ENCODE measurements at regions not wholly inside any gene's neighbourhood (a gene's known extent, or its start where the extent isn't known, plus 50 kb on each side); places are given as distances from the start of the nearest gene placed in this dataset.

DNA sequence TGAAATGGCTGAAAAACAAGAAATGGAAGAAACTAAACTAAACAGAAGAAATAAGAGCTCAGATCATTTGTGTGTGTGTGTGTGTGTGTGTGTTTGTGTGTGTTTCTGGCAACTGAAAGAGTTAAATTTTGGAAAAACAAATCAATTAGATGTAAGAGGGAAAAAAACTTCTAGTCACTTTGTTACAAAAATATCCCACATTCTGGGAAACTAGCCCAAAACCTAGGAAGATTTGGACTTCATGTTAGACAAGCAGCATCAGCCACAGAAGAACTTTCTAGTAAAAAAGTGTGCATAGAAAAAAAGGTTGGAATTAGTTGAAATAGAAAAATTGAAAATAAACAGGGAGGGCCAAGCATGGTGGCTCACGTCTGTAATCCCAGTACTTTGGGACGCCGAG is 111.6 kb upstream of the PRKG2 start:
- TF ChIP-seq RAD21 (IDR thresholded peaks at IDR 0.05; ENCODE audit: low read depth): no peak
- TF ChIP-seq TEAD4 (IDR thresholded peaks at IDR 0.05): no peak
- TF ChIP-seq EGR1 (IDR thresholded peaks at IDR 0.05): no peak
- no peak for TF ChIP-seq EP300 (IDR thresholded peaks at IDR 0.05; ENCODE audit: borderline replicate concordance)

DNA sequence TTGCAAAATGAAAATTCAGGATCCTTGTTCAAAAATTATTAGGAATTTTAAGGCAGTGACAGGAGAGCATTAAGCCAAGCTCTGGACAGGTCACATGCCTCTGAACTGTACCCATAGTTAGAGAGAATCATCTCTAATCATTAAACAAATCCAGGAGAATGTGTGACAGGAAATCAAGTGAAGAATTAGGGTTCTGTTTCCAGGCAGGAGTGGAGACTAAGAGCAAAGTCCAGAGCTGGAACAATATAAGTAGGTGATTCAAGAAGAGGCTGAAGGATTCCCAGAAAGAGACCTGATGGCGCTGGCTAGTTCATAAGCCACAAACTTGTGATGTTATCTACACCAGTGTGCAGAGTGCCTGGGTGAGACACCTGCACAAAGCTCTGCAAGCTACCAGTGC is 104.6 kb upstream of the PRKG2 start:
- TF ChIP-seq CEBPB (IDR thresholded peaks at IDR 0.05) (no peak), TAF1 (IDR thresholded peaks at IDR 0.05; ENCODE audit: low read depth) (no peak), YY1 (IDR thresholded peaks at IDR 0.05; ENCODE audit: low read depth) (no peak), NFIC (IDR thresholded peaks at IDR 0.05) (no peak), FOXM1 (IDR thresholded peaks at IDR 0.05; ENCODE audit: borderline replicate concordance, low read depth) (no peak), CREB1 (IDR thresholded peaks at IDR 0.05; ENCODE audit: low read depth) (no peak), USF1 (IDR thresholded peaks at IDR 0.05) (no peak)

- TF ChIP-seq FOXM1 (IDR thresholded peaks at IDR 0.05; ENCODE audit: borderline replicate concordance, low read depth) (no peak), TCF12 (IDR thresholded peaks at IDR 0.05; ENCODE audit: low read depth) (no peak), USF1 (IDR thresholded peaks at IDR 0.05) (no peak), TEAD4 (IDR thresholded peaks at IDR 0.05) (no peak), RAD21 (IDR thresholded peaks at IDR 0.05; ENCODE audit: low read depth) (no peak), EGR1 (IDR thresholded peaks at IDR 0.05) (no peak), TAF1 (IDR thresholded peaks at IDR 0.05; ENCODE audit: low read depth) (no peak), CEBPB (IDR thresholded peaks at IDR 0.05) (no peak), ZBTB7A (IDR thresholded peaks at IDR 0.05; ENCODE audit: low read depth) (no peak), MAX (IDR thresholded peaks at IDR 0.05) (no peak), REST (IDR thresholded peaks at IDR 0.05; ENCODE audit: low read depth) (no peak), EP300 (IDR thresholded peaks at IDR 0.05; ENCODE audit: borderline replicate concordance) (no peak), YY1 (IDR thresholded peaks at IDR 0.05; ENCODE audit: low read depth) (no peak), CREB1 (IDR thresholded peaks at IDR 0.05; ENCODE audit: low read depth) (no peak)
These were observed 100.0 kb upstream of the PRKG2 start for GRCh38 chr4:81314897-81315470.

DNA sequence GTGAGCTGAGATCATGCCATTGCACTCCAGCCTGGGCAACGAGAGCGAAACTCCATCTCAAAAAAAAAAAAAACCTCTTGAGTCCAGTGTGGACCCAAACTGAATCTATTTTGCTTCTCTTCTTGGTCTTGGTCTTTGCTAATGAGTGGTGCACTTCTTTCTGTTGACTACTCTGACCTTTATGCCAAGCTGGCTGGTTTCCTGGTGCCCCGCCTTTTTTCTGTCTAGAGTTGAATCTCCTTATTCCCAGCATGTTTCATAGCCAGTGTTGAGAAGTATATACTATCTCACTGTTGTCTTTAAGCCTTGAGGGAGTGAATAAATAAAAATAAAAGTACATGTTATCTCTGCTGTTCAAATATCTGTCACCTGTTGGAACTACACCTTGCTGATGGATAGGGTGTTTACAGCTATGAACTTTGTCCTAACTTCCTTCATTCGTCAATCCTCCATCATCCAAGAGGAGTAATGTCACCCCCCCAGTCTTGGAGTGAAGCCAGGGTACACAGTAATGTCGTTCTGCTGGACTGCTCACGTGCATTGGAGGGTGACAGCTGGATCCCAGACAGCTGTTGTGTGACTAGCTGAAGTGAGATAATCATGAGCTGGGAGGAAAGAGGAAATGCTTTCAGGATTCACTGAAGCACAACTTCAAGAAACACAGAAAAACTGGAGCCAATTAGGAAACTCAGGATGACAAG is 99.3 kb upstream of the PRKG2 start:
- TF ChIP-seq NFIC (IDR thresholded peaks at IDR 0.05) (peak; percentile 64), EGR1 (IDR thresholded peaks at IDR 0.05) (no peak)

- no peak for TF ChIP-seq ZBTB7A (IDR thresholded peaks at IDR 0.05; ENCODE audit: low read depth)
- no peak for TF ChIP-seq TEAD4 (IDR thresholded peaks at IDR 0.05)
- TF ChIP-seq TAF1 (IDR thresholded peaks at IDR 0.05; ENCODE audit: low read depth): no peak
- no peak for TF ChIP-seq CREB1 (IDR thresholded peaks at IDR 0.05; ENCODE audit: low read depth)
These were observed 93.0 kb upstream of the PRKG2 start for GRCh38 chr4:81307991-81308390.

GRCh38 chr4:81304871-81305270 is 89.8 kb upstream of the PRKG2 start:
- TF ChIP-seq CREB1 (IDR thresholded peaks at IDR 0.05; ENCODE audit: low read depth): no peak
- TF ChIP-seq TEAD4 (IDR thresholded peaks at IDR 0.05): no peak
- no peak for TF ChIP-seq TCF12 (IDR thresholded peaks at IDR 0.05; ENCODE audit: low read depth)
- TF ChIP-seq MAX (IDR thresholded peaks at IDR 0.05): no peak
- TF ChIP-seq EP300 (IDR thresholded peaks at IDR 0.05; ENCODE audit: borderline replicate concordance): no peak
- no peak for TF ChIP-seq TAF1 (IDR thresholded peaks at IDR 0.05; ENCODE audit: low read depth)
- no peak for TF ChIP-seq ZBTB7A (IDR thresholded peaks at IDR 0.05; ENCODE audit: low read depth)
- no peak for TF ChIP-seq EGR1 (IDR thresholded peaks at IDR 0.05)
- no peak for TF ChIP-seq NFIC (IDR thresholded peaks at IDR 0.05)
- TF ChIP-seq RAD21 (IDR thresholded peaks at IDR 0.05; ENCODE audit: low read depth): no peak
- no peak for TF ChIP-seq FOXM1 (IDR thresholded peaks at IDR 0.05; ENCODE audit: borderline replicate concordance, low read depth)
- TF ChIP-seq REST (IDR thresholded peaks at IDR 0.05; ENCODE audit: low read depth): no peak

All from Ishikawa (cell line).